Right atrium auricular region (tissue), 2 donors: ENCODE measurements at regions not wholly inside any gene's neighbourhood (a gene's known extent, or its start where the extent isn't known, plus 50 kb on each side); places are given as distances from the start of the nearest gene placed in this dataset.

Source experiments
- DNase-seq: peaks from one replicate; pipeline ENCODE4 v3.0.0-alpha.2; 2019; ENCODE audit warnings: low spot score
- H3K27ac ChIP-seq, 2 donors: fragments of 200-600 bp; sonication (generic); 1 replicate in 1 of 2; 2 replicates in 1 of 2; pipeline ENCODE4 v1.5.1; 2016 to 2019
- H3K27me3 ChIP-seq, 2 donors: fragments of 200-600 bp; sonication (generic); one replicate each; pipeline versions ENCODE4 v1.5.1 to v1.6.0; 2017 to 2019
- H3K36me3 ChIP-seq: fragments of 200-600 bp; sonication (generic); one replicate; pipeline ENCODE4 v1.5.1; 2016
- H3K4me1 ChIP-seq, 2 donors: fragments of 200-600 bp; sonication (generic); one replicate each; pipeline versions ENCODE4 v1.5.1 to v1.6.0; 2017 to 2019
- H3K4me3 ChIP-seq, 2 donors: fragments of 200-600 bp; sonication (generic); 1 replicate in 1 of 2; 2 replicates in 1 of 2; pipeline ENCODE4 v1.5.1; 2017 to 2019; ENCODE audit warnings: mild to moderate bottlenecking in 1 of 2, moderate library complexity in 1 of 2
- H3K9me3 ChIP-seq, 2 donors: fragments of 200-600 bp; sonication (generic); one replicate each; pipeline ENCODE4 v1.5.1; 2019
- CTCF ChIP-seq, 2 donors: fragments of 200-600 bp; sonication (generic); IDR thresholded peaks; one replicate each; pipeline ENCODE4 v1.5.1; 2019; ENCODE audit warnings: antibody characterized with exemption in 2 of 2

- Histone ChIP-seq H3K4me1 (no peaks in the 10 kb centered on the region), H3K36me3 (no peaks in the 10 kb centered on the region), H3K9me3 (peaks cover 3 to 6% of the 10 kb centered on the region in 2 donors), H3K27ac (no peak overlapping the region), H3K27me3 (no peaks in the 10 kb centered on the region), H3K4me3 (no peak overlapping the region)
- no peak for DNase-seq
- TF ChIP-seq CTCF (IDR thresholded peaks at IDR 0.05): no peak
These were observed 837.1 kb downstream of the EPHA7 start for GRCh38 chr6:92582211-92582610.

- H3K27ac ChIP-seq: no peak overlapping the region
- H3K4me1 ChIP-seq: no peaks in the 10 kb centered on the region
- no peak for DNase-seq
- H3K4me3 ChIP-seq: no peak overlapping the region
- no peaks in the 10 kb centered on the region for H3K36me3 ChIP-seq
- H3K27me3 ChIP-seq: no peaks in the 10 kb centered on the region
- H3K9me3 ChIP-seq: peaks cover 3 to 6% of the 10 kb centered on the region in 2 donors
- TF ChIP-seq CTCF (IDR thresholded peaks at IDR 0.05): no peak
These were observed 842.2 kb downstream of the EPHA7 start for GRCh38 chr6:92577077-92577719.

- no peak for DNase-seq
- no peak for TF ChIP-seq CTCF (IDR thresholded peaks at IDR 0.05)
- Histone ChIP-seq H3K27me3 (no peaks in the 10 kb centered on the region), H3K9me3 (no peaks in the 10 kb centered on the region), H3K36me3 (no peaks in the 10 kb centered on the region), H3K4me3 (no peak overlapping the region), H3K27ac (no peak overlapping the region), H3K4me1 (peaks cover 0 to 7% of the 10 kb centered on the region in 2 donors)
These were observed 850.8 kb downstream of the EPHA7 start for GRCh38 chr6:92568541-92568940.

GRCh38 chr6:92566632-92567031 is 852.7 kb downstream of the EPHA7 start:
- Histone ChIP-seq H3K27ac (no peak overlapping the region), H3K4me1 (peaks cover 0 to 7% of the 10 kb centered on the region in 2 donors), H3K27me3 (no peaks in the 10 kb centered on the region), H3K36me3 (no peaks in the 10 kb centered on the region), H3K4me3 (no peak overlapping the region), H3K9me3 (no peaks in the 10 kb centered on the region)
- no peak for DNase-seq
- TF ChIP-seq CTCF (IDR thresholded peaks at IDR 0.05): no peak

- no peaks in the 10 kb centered on the region for H3K27me3 ChIP-seq
- no peak for TF ChIP-seq CTCF (IDR thresholded peaks at IDR 0.05)
- no peak for DNase-seq
- H3K9me3 ChIP-seq: no peaks in the 10 kb centered on the region
- H3K4me3 ChIP-seq: no peak overlapping the region
- no peak overlapping the region for H3K27ac ChIP-seq
- no peaks in the 10 kb centered on the region for H3K36me3 ChIP-seq
- H3K4me1 ChIP-seq: peaks cover 0 to 7% of the 10 kb centered on the region in 2 donors
These were observed 855.0 kb downstream of the EPHA7 start for GRCh38 chr6:92564376-92564775.

GRCh38 chr6:92559611-92560010 is 859.7 kb downstream of the EPHA7 start:
- H3K4me3 ChIP-seq: no peak overlapping the region
- no peaks in the 10 kb centered on the region for H3K9me3 ChIP-seq
- no peaks in the 10 kb centered on the region for H3K27me3 ChIP-seq
- no peaks in the 10 kb centered on the region for H3K36me3 ChIP-seq
- no peak overlapping the region for H3K27ac ChIP-seq
- no peak for TF ChIP-seq CTCF (IDR thresholded peaks at IDR 0.05)
- DNase-seq: no peak
- peaks cover 0 to under 1% of the 10 kb centered on the region in 2 donors for H3K4me1 ChIP-seq
